Activated CD4-positive, CD25-positive, alpha-beta regulatory T cell treated with anti-CD3 and anti-CD28 coated beads, Interleukin-2, amount 50 U/mL, for 24 hours (primary cell): ENCODE measurements at regions not wholly inside any gene's neighbourhood (a gene's known extent, or its start where the extent isn't known, plus 50 kb on each side); places are given as distances from the start of the nearest gene placed in this dataset.
"Not testable (repeated sequence)": the region's sequence is repeated elsewhere in the genome, so short reads cannot be mapped to it uniquely, and the experiment has no call there.

Experiments used
- ATAC-seq, 2 donors: fragments of 150-1000 bp; cut with Tn5 transposase; one replicate each; pipeline ENCODE4 v1.10.0; 2021; ENCODE audit warnings: mild to moderate bottlenecking in 1 of 2, moderate library complexity in 1 of 2

DNA sequence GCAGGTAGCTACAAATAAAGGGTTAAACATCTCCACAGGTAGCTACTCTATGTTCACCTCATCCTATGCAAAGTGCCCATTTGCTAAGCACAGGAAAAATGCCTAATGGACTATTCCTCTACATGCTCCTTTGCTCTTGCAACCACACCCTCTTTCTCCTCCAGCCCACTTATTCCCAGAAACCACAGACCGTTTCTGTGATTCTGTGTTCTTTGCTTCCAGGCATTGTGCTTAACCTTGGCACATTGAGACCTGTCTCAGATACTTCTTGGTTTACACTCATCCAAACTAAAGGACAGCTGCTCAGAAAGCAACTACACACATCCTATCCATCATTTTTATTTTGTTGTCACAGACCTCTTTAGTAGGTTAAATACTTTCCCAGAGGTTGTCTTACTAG lies 785.0 kb upstream of the MIR17HG start:
- no peak for ATAC-seq

DNA sequence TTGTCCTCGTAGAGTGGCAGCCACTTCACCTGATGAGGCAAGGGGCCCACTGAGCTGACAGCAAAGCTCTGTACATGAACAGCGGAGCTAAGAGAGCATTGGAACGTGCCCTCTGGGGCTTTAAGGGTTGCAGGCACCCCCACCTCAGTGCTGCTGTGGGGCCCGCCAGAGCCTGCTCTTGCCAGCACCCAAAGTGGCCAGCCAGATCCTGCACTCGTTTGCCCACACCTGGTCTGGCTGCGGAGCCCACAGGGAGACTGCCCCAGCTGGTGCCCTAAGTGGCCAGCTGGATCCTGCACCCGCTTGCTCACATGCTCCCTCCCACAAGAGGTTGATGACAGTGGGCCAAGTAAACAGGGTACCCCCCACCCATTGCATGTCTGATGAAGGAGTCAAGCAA lies 783.4 kb upstream of the MIR17HG start:
- no peak for ATAC-seq

DNA sequence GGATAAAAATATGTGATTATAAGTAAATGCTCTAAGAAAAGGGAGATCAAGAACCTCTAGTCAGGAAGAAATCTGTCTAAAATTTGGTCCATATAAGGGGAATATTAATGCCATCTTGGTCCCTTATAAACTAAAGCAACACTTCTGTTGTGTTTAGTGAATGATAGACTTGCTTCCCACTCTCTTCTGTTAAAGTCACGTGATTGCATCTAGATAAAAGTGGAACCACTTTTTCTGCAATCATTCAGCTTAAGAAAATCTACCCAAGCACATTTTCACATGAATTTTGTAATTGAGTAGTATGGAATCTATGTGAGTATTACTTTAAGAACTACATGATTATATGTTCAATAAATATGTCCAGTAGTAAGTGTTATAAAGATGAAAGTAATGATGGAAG lies 782.9 kb upstream of the MIR17HG start:
- no peak for ATAC-seq

DNA sequence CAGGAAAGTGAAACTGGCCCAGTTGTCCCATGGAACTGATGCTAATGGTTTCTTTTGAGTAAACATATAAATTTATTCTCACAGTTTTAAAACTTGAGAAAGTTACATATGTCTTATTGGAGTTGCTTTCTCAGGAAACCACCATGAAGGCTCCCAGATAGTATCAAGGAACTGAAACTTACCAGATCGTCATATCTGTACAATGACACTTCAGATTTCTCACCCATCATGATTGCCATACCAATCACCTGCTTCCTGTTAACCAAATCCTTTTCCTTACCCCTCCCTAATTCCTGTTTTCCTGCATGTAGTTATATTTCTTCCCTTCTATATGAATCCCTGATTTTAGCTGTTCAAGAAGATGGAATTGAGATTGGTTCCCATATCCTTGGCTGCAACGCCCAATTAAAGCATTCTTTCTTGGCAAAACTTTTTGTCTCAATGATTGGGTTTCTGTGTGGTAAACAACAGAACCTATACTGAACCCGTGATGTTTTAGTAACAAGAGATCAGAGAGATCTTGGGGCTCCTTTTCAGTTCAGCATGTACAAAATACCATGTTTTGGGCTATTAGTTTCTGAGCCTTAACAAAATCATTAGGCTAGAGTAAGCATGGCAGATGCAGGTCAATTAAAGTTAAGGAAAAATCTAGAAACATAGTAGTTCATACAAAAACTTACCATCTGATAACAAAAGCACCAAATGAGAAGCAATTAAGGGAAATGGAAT lies 781.3 kb upstream of the MIR17HG start:
- ATAC-seq, result no peak

DNA sequence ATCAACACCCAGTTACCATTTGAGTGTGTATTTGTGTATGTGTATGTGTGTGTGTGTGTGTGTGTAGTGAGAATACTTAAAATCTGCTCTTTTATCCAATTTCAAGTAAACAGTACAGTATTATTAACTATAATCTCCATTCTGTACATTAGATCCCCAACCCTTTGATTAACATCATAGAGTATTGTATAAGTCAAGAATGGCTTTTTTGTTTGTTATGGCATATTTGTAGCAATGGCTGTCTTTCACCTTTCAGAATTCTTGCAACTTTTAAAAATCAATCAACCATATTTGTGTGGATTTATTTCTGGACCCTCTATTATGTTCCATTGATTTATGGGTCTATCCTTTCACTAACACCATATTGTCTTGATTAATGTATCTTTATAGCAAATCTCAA lies 779.3 kb upstream of the MIR17HG start:
- ATAC-seq, result no peak

- ATAC-seq, result no peak
Observed at GRCh38 chr13:90576067-90576466, 771.4 kb upstream of the MIR17HG start.

GRCh38 chr13:90577726-90578125 lies 769.8 kb upstream of the MIR17HG start:
- ATAC-seq, result no peak

GRCh38 chr13:90585392-90585791 lies 762.1 kb upstream of the MIR17HG start:
- no peak for ATAC-seq

- no peak for ATAC-seq
Observed at GRCh38 chr13:90591260-90591926, 756.1 kb upstream of the MIR17HG start.

GRCh38 chr13:90591927-90592268 lies 755.6 kb upstream of the MIR17HG start:
- ATAC-seq, result no peak

DNA sequence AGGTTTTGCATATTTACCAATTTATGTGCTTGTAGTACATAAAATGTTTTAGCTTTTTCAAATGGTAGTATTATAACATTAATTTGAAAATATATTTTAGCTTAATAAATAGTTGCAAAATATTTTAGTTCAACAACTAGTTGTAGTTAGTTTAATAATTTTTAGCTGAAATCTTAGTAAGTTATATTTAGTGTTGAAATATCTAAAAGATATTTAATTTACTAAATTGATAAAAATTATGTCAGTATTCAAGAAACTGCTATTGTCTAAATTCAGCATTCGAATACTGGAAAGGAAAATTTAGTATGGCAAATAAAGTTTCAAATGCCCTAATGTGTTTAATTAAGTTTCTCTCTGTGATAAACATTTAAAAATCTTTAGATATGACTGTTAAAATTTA lies 754.5 kb upstream of the MIR17HG start:
- no peak for ATAC-seq

- no peak for ATAC-seq
Observed at GRCh38 chr13:90594681-90595080, 752.8 kb upstream of the MIR17HG start.

DNA sequence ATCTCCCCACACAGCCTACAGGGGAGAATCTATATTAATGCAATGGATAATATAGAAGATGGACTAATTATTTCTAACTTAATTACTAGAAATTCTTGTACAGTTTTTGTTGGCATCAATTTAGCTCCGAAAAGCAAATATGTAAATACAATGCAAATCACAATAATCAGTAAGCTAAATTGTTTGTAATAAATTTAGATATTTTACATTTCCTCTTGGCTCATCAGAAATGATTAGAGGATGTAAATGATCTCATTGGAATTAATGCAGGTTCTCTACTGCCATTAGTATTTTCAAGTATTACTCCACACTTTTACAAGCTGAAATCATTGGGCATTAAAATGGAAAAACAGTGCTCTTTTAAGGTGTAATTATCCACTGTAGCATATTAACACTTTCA lies 741.8 kb upstream of the MIR17HG start:
- no peak for ATAC-seq

GRCh38 chr13:90606921-90607320 lies 740.6 kb upstream of the MIR17HG start:
- ATAC-seq, result not testable (repeated sequence)

GRCh38 chr13:90612391-90612790 lies 735.1 kb upstream of the MIR17HG start:
- no peak for ATAC-seq

DNA sequence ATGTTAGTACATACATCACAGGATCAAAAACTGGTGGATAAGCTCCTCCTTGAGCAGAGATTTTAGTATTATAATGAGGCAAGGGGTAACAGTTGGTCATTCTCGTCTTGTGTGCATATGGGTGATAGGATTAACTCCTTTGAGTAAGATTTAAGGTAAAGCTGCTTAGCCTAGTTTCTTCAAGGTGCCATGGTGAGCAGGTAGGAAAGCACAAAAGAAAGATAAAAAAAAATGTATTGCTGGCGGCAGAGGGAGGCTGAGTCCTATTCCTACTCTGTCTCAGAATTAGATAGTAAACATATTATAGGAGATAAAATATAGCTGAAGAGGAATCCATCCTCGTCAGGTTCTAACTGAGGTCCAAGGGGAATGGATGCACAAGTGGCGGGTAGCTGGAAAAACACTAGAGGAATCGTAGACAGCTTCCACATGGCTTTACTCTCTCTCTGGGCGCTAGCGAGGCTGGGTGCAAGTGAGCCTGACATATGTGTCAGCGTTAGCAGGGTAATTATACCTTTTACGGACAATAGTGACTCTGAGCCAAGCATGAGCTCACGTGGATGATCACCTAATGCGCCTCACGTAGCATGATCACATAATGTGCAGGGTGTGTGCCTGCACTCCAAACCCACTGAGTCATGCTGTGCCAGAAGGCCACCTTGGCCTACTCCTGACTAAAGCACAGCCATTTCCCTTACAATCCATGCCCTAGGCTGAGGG lies 734.3 kb upstream of the MIR17HG start:
- ATAC-seq, result no peak

GRCh38 chr13:90615236-90615635 lies 732.3 kb upstream of the MIR17HG start:
- ATAC-seq, result no peak

DNA sequence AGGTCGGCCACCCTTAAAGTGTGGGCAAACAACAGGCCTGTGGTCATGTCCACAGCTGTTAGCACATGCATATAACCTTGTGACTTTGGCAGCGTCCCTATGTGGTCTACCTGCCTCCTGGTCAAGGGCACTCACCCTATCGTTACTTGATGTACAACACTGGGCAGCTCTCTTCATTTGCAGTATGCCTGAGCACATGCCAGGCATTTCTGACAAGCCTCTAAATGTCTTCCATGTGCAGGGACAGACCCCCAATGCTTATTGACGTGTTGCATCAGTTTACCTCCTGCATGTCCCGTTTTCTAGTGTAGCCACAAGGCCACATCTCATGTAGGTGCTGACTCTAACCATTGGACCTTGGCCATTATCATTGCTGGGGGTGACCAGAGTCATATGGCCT lies 731.7 kb upstream of the MIR17HG start:
- ATAC-seq, result no peak

- ATAC-seq, result no peak
Observed at GRCh38 chr13:90618133-90618532, 729.4 kb upstream of the MIR17HG start.

- ATAC-seq, result no peak
Observed at GRCh38 chr13:90622541-90622940, 724.9 kb upstream of the MIR17HG start.

DNA sequence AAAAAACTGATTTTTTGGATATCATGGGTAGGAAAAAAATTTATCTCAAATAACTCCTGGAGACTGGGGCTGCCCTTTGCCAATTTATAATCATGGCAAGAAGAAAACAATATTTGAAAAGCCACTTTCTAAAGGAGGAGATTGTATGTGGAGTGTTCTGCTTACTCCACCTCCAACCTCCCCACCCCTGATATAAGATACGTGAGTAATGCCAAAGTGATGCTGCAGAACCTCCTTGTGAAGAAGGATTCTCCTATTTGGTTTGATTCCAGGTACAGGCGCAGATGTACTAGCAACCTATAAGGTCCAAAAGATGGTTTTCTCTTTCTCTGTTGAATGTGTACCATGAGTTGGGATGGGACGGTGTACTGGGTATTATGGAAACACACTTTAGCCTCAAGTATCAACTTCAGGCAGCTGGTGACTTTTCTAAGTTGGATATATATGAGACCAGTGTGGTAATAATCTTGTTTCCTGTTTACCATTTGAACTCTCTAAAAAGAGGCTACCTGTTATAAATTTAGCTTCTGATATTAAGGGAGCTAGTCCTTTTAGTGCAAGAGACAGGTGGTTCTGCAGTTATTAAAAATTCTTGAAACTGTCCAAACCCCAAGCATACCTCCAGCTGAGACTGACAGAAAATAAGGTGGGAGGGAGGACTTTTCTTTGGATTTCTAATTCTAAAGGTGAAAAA lies 724.0 kb upstream of the MIR17HG start:
- ATAC-seq, result no peak

DNA sequence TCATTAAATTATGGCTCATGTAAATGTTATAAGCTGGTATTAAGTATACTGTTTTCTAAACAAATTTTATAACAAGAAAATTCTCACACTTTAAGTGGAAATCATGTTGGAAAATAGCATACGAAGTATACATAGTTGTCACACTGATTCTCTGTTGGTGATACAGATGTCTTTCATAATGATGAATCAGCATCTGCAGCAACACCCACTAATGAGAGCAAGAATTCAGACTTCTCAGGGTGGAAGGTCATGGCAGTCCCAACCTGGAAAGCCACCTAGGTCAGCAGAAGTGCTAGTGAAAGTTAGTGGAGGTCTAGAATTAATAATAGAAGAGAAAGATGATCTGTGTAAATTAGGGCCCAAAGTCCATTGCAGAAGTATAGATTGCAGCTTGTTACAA lies 719.7 kb upstream of the MIR17HG start:
- no peak for ATAC-seq

GRCh38 chr13:90628471-90628870 lies 719.0 kb upstream of the MIR17HG start:
- no peak for ATAC-seq

- no peak for ATAC-seq
Observed at GRCh38 chr13:90630716-90631115, 716.8 kb upstream of the MIR17HG start.
